ENCODE measurements at regions not wholly inside any gene's neighbourhood (a gene's known extent, or its start where the extent isn't known, plus 50 kb on each side); places are given as distances from the start of the nearest gene placed in this dataset.

DNA sequence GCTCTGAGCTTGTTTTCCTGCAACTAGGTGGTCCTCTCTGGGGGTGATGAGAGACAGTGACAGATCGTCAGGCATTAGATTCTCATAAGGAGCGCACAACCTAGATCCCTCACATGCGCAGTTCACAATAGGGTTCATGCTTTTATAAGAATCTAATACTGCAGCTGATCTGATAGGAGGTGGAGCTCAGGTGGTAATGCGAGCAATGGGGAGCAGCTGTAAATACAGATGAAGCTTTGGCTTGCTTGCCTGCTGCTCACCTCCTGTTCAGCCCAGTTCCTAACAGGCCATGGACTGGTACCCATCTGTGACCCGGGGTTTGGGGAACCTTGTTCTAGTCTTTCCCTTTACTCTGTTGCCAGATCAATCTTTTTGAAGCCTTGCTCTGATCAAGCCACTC, 89.5 kb upstream of the POU5F2 start:
- CTCF ChIA-PET (ENCODE audit: unreplicated experiment) = no interaction called here
- no peak for TF ChIP-seq EZH2phosphoT487 (IDR thresholded peaks at IDR 0.05; ENCODE audit: borderline replicate concordance, low read depth, low read length)
- TF ChIP-seq, protein P1, sequence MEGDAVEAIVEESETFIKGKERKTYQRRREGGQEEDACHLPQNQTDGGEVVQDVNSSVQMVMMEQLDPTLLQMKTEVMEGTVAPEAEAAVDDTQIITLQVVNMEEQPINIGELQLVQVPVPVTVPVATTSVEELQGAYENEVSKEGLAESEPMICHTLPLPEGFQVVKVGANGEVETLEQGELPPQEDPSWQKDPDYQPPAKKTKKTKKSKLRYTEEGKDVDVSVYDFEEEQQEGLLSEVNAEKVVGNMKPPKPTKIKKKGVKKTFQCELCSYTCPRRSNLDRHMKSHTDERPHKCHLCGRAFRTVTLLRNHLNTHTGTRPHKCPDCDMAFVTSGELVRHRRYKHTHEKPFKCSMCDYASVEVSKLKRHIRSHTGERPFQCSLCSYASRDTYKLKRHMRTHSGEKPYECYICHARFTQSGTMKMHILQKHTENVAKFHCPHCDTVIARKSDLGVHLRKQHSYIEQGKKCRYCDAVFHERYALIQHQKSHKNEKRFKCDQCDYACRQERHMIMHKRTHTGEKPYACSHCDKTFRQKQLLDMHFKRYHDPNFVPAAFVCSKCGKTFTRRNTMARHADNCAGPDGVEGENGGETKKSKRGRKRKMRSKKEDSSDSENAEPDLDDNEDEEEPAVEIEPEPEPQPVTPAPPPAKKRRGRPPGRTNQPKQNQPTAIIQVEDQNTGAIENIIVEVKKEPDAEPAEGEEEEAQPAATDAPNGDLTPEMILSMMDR (conservative IDR thresholded peaks at IDR 0.05; ENCODE audit: low read length) = no peak
- intact Hi-C loops (cut with micrococcal nuclease; ENCODE audit: unreplicated experiment) = no loop called here

DNA sequence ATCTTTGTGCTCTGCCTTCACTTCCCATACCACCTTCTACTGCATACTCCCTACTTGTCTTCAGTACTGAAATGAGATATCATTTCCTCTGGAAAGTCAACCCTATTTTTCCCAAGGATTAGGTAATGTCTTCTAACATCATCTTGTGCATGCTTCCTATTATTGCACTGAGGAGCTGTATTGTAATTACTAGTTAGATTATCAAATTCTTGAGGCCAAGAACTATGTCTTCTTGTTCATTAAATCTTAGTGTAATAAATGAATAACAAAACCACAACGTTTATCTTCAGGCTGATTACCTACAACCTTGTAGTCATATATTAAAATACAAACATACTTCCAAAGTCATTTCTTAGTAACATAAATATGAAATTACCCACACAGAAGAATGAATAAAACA, 87.9 kb upstream of the POU5F2 start:
- CTCF ChIA-PET (ENCODE audit: unreplicated experiment) = no interaction called here
- H2AFZ ChIP-seq (ENCODE audit: low read length) = no peak overlapping the region
- TF ChIP-seq, protein P1 (conservative IDR thresholded peaks at IDR 0.05; ENCODE audit: low read length) = no peak
- no peak for TF ChIP-seq EZH2phosphoT487 (IDR thresholded peaks at IDR 0.05; ENCODE audit: borderline replicate concordance, low read depth, low read length)
- no peak overlapping the region for H3K4me2 ChIP-seq (ENCODE audit: low read length)
- no peak overlapping the region for H3K27ac ChIP-seq (ENCODE audit: low read depth, low read length, poor library complexity, severe bottlenecking)
- no peaks in the 10 kb centered on the region for H3K79me2 ChIP-seq (ENCODE audit: insufficient read depth, low read depth, low read length)
- no peaks in the 10 kb centered on the region for H3K36me3 ChIP-seq (ENCODE audit: insufficient read depth, low read length)
- BruUV-seq (replicated peaks) = no TSS peak
- POLR2A ChIA-PET = no interaction called here
- no peak for DNase-seq (ENCODE audit: low spot score)
- intact Hi-C loops (cut with micrococcal nuclease; ENCODE audit: unreplicated experiment) = no loop called here
- no peak overlapping the region for H3K4me3 ChIP-seq (ENCODE audit: low read depth, low read length, poor library complexity, severe bottlenecking)
- H3K4me1 ChIP-seq (ENCODE audit: insufficient read depth, low read length, poor library complexity, severe bottlenecking) = no peaks in the 10 kb centered on the region
- no peaks in the 10 kb centered on the region for H3K9me2 ChIP-seq (ENCODE audit: insufficient read depth, low read length)
- H3K9me3 ChIP-seq (ENCODE audit: low read length) = no peaks in the 10 kb centered on the region
- H4K20me1 ChIP-seq (ENCODE audit: insufficient read depth, low read length) = no peaks in the 10 kb centered on the region

More for the DNA sequence above, 89.5 kb upstream of the POU5F2 start:
- BruUV-seq (replicated peaks) = no TSS peak
- Histone ChIP-seq H3K79me2 (ENCODE audit: insufficient read depth, low read depth, low read length) (no peaks in the 10 kb centered on the region), H3K9me2 (ENCODE audit: insufficient read depth, low read length) (no peaks in the 10 kb centered on the region), H2AFZ (ENCODE audit: low read length) (no peak overlapping the region), H3K9me3 (ENCODE audit: low read length) (no peaks in the 10 kb centered on the region), H3K4me3 (ENCODE audit: low read depth, low read length, poor library complexity, severe bottlenecking) (no peak overlapping the region), H3K36me3 (ENCODE audit: insufficient read depth, low read length) (no peaks in the 10 kb centered on the region), H3K27ac (ENCODE audit: low read depth, low read length, poor library complexity, severe bottlenecking) (no peak overlapping the region), H3K4me2 (ENCODE audit: low read length) (no peak overlapping the region), H3K4me1 (ENCODE audit: insufficient read depth, low read length, poor library complexity, severe bottlenecking) (no peaks in the 10 kb centered on the region), H4K20me1 (ENCODE audit: insufficient read depth, low read length) (no peaks in the 10 kb centered on the region)
- POLR2A ChIA-PET = interaction anchor here (0.6 to 0.7 kb wide), 2 partner anchors 15 to 871 kb away, joined by 4 read pairs; no protein-coding TSS in a partner anchor
- no peak for DNase-seq (ENCODE audit: low spot score)

DNA sequence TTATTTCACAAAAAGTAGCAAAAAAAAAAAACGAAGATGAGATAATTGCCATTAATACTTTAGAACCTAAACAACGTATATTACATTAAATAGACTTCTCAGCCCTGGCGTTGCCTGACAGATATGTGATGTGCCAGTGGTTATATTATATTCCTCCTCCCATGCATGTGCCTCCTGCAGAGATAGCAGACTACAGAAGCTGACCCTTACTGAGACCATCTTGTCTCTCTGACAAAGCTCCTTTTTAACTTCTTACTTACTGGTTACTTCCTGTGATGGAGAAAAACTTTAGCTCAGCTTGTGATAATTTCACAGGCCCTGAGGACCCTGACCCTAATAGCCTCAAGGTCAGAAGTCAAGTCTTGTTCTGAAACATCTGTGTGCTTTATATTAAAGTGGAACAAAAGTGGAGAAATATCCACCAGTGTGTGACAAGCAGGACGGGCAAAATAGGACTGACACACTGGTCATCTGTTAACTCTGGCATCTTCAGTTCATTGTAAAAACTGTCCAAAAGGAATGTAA, 80.6 kb upstream of the POU5F2 start:
- H3K36me3 ChIP-seq (ENCODE audit: insufficient read depth, low read length) = no peaks in the 10 kb centered on the region
- H2AFZ ChIP-seq (ENCODE audit: low read length) = no peak overlapping the region
- H3K9me2 ChIP-seq (ENCODE audit: insufficient read depth, low read length) = no peaks in the 10 kb centered on the region; the same call in 1 of the 2 replicates
- H3K4me2 ChIP-seq (ENCODE audit: low read length) = no peak overlapping the region
- ChIA-PET CTCF (ENCODE audit: unreplicated experiment) (no interaction called here), POLR2A (no interaction called here)
- no peak for DNase-seq (ENCODE audit: low spot score)
- no peaks in the 10 kb centered on the region for H3K9me3 ChIP-seq (ENCODE audit: low read length)
- TF ChIP-seq, protein P1 (conservative IDR thresholded peaks at IDR 0.05; ENCODE audit: low read length) = no peak
- TF ChIP-seq EZH2phosphoT487 (IDR thresholded peaks at IDR 0.05; ENCODE audit: borderline replicate concordance, low read depth, low read length) = no peak
- no TSS peak for BruUV-seq (replicated peaks)
- H3K4me3 ChIP-seq (ENCODE audit: low read depth, low read length, poor library complexity, severe bottlenecking) = no peak overlapping the region
- H3K4me1 ChIP-seq (ENCODE audit: insufficient read depth, low read length, poor library complexity, severe bottlenecking) = no peaks in the 10 kb centered on the region
- H4K20me1 ChIP-seq (ENCODE audit: insufficient read depth, low read length) = no peaks in the 10 kb centered on the region
- H3K27ac ChIP-seq (ENCODE audit: low read depth, low read length, poor library complexity, severe bottlenecking) = no peak overlapping the region
- no peaks in the 10 kb centered on the region for H3K79me2 ChIP-seq (ENCODE audit: insufficient read depth, low read depth, low read length)
- intact Hi-C loops (cut with micrococcal nuclease; ENCODE audit: unreplicated experiment) = no loop called here
